Activated CD8-positive, alpha-beta T cell treated with anti-CD3 and anti-CD28 coated beads for 36 hours (primary cell): ENCODE measurements at regions not wholly inside any gene's neighbourhood (a gene's known extent, or its start where the extent isn't known, plus 50 kb on each side); places are given as distances from the start of the nearest gene placed in this dataset.
A peak's percentile ranks its signal among the peaks of the same experiment; 100 is the strongest.

Source experiments
- ATAC-seq: fragments of 200-7000 bp; cut with Tn5 transposase; one replicate; pipeline ENCODE4 v1.10.0; 2021; ENCODE audit warnings: mild to moderate bottlenecking, moderate library complexity
- CTCF ChIA-PET: fragments of 350-600 bp; sonication (Branson Sonifier 250); formaldehyde crosslinking; loops from one replicate; lab custom pipeline; 2021; ENCODE audit warnings: antibody characterized with exemption; lab: Charles Lee
- POLR2A ChIA-PET: fragments of 350-600 bp; sonication (Branson Sonifier 250); formaldehyde crosslinking; loops from one replicate; lab custom pipeline; 2021; ENCODE audit warnings: antibody characterized with exemption; lab: Charles Lee
- DNase-seq: peaks from one replicate; pipeline ENCODE4 v3.0.0-alpha.2; 2020
- H3K27ac Mint-ChIP-seq: one replicate; pipeline ENCODE4 v1.8.0; 2021; ENCODE audit warnings: mild to moderate bottlenecking, mixed read lengths
- H3K27me3 Mint-ChIP-seq: one replicate; pipeline ENCODE4 v1.8.0; 2021; ENCODE audit warnings: mixed read lengths
- H3K36me3 Mint-ChIP-seq: one replicate; pipeline ENCODE4 v1.8.0; 2021; ENCODE audit warnings: low read depth, mixed read lengths
- H3K4me1 Mint-ChIP-seq: one replicate; pipeline ENCODE4 v1.8.0; 2021; ENCODE audit warnings: low read depth, mixed read lengths
- H3K4me3 Mint-ChIP-seq: one replicate; pipeline ENCODE4 v1.8.0; 2021; ENCODE audit warnings: mild to moderate bottlenecking, moderate library complexity, mixed read lengths
- H3K9me3 Mint-ChIP-seq: one replicate; pipeline ENCODE4 v1.8.0; 2021; ENCODE audit warnings: mixed read lengths
- CTCF ChIP-seq: fragments of 200-600 bp; IDR thresholded peaks from one replicate; pipeline ENCODE4 v1.8.0; 2022; ENCODE audit warnings: antibody characterized with exemption, mild to moderate bottlenecking
- intact Hi-C: fragments of 100-400 bp; cut with micrococcal nuclease; formaldehyde crosslinking; loops from one replicate; pipeline ENCODE4 v1.10.0; 2022

DNA sequence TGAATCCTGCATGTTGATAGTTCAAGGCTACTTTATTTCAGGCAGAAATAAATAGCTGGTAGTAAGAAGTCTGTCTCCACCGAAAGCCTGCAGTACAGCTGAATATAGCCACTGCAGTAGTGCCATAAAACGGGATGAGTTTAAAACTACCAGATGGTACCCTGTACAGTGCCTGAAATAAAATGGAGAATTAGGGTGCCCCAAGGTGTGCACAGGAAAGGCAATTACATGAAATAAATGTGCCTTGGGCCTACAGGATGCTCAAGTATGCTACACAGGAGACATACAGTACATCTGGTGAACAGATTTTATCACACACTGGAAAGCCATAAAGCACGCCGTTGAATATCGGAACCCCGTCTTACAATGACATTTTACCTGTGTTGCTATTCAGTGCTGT, 447.7 kb upstream of the HNRNPA3 start:
- Mint-ChIP-seq H3K36me3 (no peaks in the 10 kb centered on the region), H3K9me3 (no peaks in the 10 kb centered on the region), H3K4me1 (peaks cover 7% of the 10 kb centered on the region), H3K27me3 (no peaks in the 10 kb centered on the region), H3K4me3 (no peak overlapping the region), H3K27ac (no peak overlapping the region)
- ATAC-seq, result no peak
- DNase-seq, result no peak
- ChIA-PET POLR2A (no interaction called here), CTCF (no interaction called here)
- no peak for TF ChIP-seq CTCF
- intact Hi-C loops, result no loop called here

- no peaks in the 10 kb centered on the region for H3K9me3 Mint-ChIP-seq
- intact Hi-C loops, result no loop called here
- no peak for TF ChIP-seq CTCF
- DNase-seq (no peak), ATAC-seq (no peak)
- CTCF ChIA-PET, result no interaction called here
- H3K27me3 Mint-ChIP-seq, result no peaks in the 10 kb centered on the region
- H3K4me3 Mint-ChIP-seq, result no peak overlapping the region
- H3K4me1 Mint-ChIP-seq, result peaks cover 7% of the 10 kb centered on the region
- POLR2A ChIA-PET, result no interaction called here
- H3K36me3 Mint-ChIP-seq, result no peaks in the 10 kb centered on the region
- no peak overlapping the region for H3K27ac Mint-ChIP-seq
Observed at GRCh38 chr2:176766005-176766404, 446.6 kb upstream of the HNRNPA3 start.

DNA sequence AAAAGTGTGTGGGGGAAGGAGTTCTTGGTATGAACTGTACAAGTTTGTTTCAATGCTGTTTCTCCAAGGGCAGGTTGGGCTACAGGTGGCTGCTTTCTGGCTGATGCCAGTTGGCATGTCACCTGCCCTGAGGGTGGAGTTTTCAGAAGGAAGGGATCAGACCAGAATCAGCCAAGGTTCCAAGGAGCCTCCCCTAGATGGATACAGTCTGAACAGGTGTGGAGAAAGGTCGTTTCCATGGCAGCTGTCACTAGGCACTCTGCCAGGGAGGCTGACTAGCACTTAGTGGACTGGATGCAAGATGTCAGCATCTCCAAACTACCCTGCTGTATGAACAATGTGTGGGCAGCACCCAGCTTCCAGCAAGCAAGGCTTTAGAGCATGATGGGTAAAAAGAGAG, 444.4 kb upstream of the HNRNPA3 start:
- peaks cover 8% of the 10 kb centered on the region for H3K9me3 Mint-ChIP-seq
- CTCF ChIA-PET, result interaction anchor here (1.2 kb wide), 1 partner anchor 46 kb away, joined by 3 read pairs; no protein-coding TSS in a partner anchor
- intact Hi-C loops, result no loop called here
- H3K27ac Mint-ChIP-seq, result no peak overlapping the region
- H3K36me3 Mint-ChIP-seq, result no peaks in the 10 kb centered on the region
- DNase-seq (peak; percentile 8), ATAC-seq (no peak)
- H3K4me3 Mint-ChIP-seq, result no peak overlapping the region
- TF ChIP-seq CTCF, result no peak
- POLR2A ChIA-PET, result no interaction called here
- H3K4me1 Mint-ChIP-seq, result peaks cover 7% of the 10 kb centered on the region
- no peaks in the 10 kb centered on the region for H3K27me3 Mint-ChIP-seq

- CTCF ChIA-PET, result no interaction called here
- Mint-ChIP-seq H3K27ac (no peak overlapping the region), H3K36me3 (peaks cover 3% of the 10 kb centered on the region), H3K4me3 (no peak overlapping the region), H3K4me1 (peaks cover 7% of the 10 kb centered on the region), H3K9me3 (peaks cover 15% of the 10 kb centered on the region), H3K27me3 (no peaks in the 10 kb centered on the region)
- no peak for ATAC-seq
- intact Hi-C loops, result no loop called here
- DNase-seq, result no peak
- POLR2A ChIA-PET, result no interaction called here
- no peak for TF ChIP-seq CTCF
Observed at GRCh38 chr2:176769021-176769420, 443.6 kb upstream of the HNRNPA3 start.

DNA sequence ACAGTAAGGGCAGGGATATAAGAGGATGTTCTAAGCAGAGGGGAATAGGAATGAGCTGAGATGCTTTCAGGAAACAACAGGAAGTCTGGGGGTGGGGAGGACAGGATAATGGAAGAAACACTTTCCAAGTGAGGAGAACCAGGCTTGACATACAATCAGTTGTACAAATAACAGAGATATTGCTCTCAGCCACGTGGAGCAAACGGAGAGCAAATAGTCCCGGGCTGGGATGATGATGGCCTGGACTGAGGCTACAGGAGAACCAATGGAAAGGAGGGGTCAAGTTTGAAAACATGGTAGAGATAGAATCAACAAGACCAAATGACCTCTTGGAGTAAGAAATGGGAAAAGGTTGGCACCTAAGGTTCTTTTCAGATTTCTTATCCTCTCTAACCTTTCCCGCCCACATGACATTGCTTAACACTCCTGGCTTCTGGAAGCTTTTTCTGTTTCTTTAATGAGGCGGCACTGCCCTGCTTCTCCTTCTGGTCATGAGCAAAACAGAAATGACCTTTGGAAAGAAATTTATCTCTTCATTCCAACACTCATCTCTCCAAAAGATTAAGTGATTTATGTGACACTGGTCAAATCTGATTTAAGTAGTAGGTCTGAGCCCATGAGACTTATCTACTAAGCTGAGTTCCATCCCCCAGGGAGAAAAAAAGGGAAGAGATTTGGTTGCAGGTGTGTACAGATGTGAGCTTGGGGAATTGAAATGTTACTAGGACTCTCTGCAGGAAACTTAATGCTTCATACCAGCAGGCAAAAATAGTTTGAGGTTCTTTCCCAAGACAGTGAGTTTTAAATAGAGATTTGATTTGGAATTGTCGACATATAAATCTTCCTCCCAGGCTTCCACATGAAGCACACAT, 442.9 kb upstream of the HNRNPA3 start:
- H3K36me3 Mint-ChIP-seq, result peaks cover 3% of the 10 kb centered on the region
- ChIA-PET POLR2A (no interaction called here), CTCF (interaction anchor here (1.3 to 1.4 kb wide), 2 partner anchors 11 to 13 kb away, joined by 3 read pairs; no protein-coding TSS in a partner anchor)
- DNase-seq (no peak), ATAC-seq (no peak)
- H3K4me3 Mint-ChIP-seq, result no peak overlapping the region
- H3K9me3 Mint-ChIP-seq, result peaks cover 17% of the 10 kb centered on the region
- H3K27me3 Mint-ChIP-seq, result no peaks in the 10 kb centered on the region
- no peak overlapping the region for H3K27ac Mint-ChIP-seq
- TF ChIP-seq CTCF, result no peak
- peaks cover 7% of the 10 kb centered on the region for H3K4me1 Mint-ChIP-seq
- intact Hi-C loops, result no loop called here
